Brain microvascular endothelial cell (primary cell): ENCODE measurements at regions not wholly inside any gene's neighbourhood (a gene's known extent, or its start where the extent isn't known, plus 50 kb on each side); places are given as distances from the start of the nearest gene placed in this dataset.

ENCODE experiments used
- DNase-seq: peaks from one replicate; pipeline ENCODE4 v3.0.0-alpha.2; 2020
- H3K27ac ChIP-seq: fragments of 250-450 bp; sonication (Bioruptor Pico); 2 replicates; pipeline ENCODE4 v1.5.1; 2020; ENCODE audit warnings: mild to moderate bottlenecking, moderate library complexity
- H3K27me3 ChIP-seq: fragments of 250-450 bp; sonication (Bioruptor Pico); replicated peaks from 2 replicates; pipeline ENCODE4 v1.5.1; 2020; ENCODE audit warnings: mild to moderate bottlenecking
- H3K36me3 ChIP-seq: fragments of 250-450 bp; sonication (Bioruptor Pico); replicated peaks from 2 replicates; pipeline ENCODE4 v1.5.1; 2020; ENCODE audit warnings: mild to moderate bottlenecking
- H3K4me3 ChIP-seq: 2 replicates; pipeline ENCODE4 v1.5.1; 2011; ENCODE audit warnings: low read depth, mild to moderate bottlenecking, control low read depth, low read length, moderate library complexity
- CTCF ChIP-seq: IDR thresholded peaks from 2 replicates; pipeline ENCODE4 v1.5.1; 2011; ENCODE audit warnings: low read depth, mild to moderate bottlenecking, moderate library complexity, low read length, control low read depth, inconsistent platforms; ENCODE audit errors: missing control alignments
- in situ Hi-C: cut with HindIII; loops from 2 replicates; pipeline ENCODE4 v1.10.0; 2017; ENCODE audit warnings: low sequenced_read_pairs, low pct_ligation_motif_present

DNA sequence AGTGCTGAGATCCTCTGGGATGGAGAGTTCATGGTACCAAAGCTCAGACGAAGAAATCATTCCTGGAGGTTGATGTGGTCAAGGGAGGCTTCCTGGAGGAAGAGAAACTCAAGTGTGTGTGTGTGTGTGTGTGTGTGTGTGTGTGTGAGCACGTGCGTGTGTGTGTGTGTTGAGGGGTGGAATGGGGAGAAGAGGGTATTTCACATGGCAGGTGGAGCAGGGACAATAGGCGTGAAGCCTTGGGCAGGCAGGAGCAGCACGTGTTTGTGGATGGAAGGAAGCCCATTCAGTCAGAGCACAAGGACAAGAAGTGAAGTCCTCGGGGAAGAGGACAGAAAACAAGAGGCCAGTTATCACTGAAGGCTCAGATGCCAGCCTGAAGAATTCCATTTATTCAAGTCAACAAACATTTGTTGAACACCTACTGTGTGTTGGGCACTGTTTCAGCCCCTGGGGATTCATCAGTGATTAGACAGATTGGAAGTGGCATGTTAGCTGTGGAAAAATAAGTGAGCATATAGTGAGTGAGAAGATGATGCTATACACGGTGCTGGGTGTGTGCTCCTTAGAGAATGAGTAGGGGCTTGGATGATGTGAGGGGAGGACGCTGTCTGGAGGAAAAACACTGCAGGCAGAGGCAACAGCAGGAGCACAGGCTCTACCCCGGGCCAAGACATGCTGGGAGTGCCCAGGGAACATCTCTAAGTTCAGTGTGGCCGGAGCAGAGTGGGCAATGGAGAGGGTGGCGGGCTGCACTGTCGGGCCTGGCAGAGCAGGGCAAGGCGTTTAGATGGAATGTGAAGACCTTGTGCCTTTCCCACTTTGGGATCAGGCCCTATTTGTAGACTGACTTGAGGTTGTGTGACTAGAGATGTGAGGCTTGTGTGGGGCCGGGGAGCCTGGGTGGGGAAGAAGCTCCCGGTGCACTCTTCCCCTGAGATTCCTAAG is 267.1 kb downstream of the CBLN1 start:
- no peak overlapping the region for H3K27ac ChIP-seq
- no peaks in the 10 kb centered on the region for H3K36me3 ChIP-seq
- H3K4me3 ChIP-seq = no peak overlapping the region
- no peak for TF ChIP-seq CTCF
- DNase-seq = no peak
- no peaks in the 10 kb centered on the region for H3K27me3 ChIP-seq
- in situ Hi-C loops = no loop called here

DNA sequence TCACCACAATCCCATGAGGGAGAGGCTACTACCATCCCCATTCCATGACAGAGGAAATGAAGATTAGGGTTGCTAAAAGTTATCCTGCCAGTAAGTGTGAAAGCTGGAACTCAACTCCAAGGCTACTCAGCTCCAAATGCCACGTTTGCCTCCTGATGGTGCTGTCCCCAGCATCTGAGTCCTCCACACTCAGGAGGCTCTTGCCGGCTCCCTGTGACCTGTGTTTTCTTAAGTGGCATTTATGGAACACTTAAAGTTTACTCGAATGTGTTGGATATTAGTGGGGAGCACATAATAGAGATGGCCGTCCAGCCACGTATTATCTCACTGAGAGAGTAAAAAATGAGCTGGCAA is 267.9 kb downstream of the CBLN1 start:
- Histone ChIP-seq H3K4me3 (no peak overlapping the region), H3K27me3 (no peaks in the 10 kb centered on the region), H3K27ac (no peak overlapping the region), H3K36me3 (no peaks in the 10 kb centered on the region)
- in situ Hi-C loops = no loop called here
- no peak for TF ChIP-seq CTCF
- DNase-seq = no peak

- no peaks in the 10 kb centered on the region for H3K27me3 ChIP-seq
- no peak for DNase-seq
- no peak overlapping the region for H3K4me3 ChIP-seq
- in situ Hi-C loops = no loop called here
- H3K27ac ChIP-seq = no peak overlapping the region
- no peaks in the 10 kb centered on the region for H3K36me3 ChIP-seq
- TF ChIP-seq CTCF = no peak
Measured at GRCh38 chr16:49012961-49013726, 268.5 kb downstream of the CBLN1 start.

DNA sequence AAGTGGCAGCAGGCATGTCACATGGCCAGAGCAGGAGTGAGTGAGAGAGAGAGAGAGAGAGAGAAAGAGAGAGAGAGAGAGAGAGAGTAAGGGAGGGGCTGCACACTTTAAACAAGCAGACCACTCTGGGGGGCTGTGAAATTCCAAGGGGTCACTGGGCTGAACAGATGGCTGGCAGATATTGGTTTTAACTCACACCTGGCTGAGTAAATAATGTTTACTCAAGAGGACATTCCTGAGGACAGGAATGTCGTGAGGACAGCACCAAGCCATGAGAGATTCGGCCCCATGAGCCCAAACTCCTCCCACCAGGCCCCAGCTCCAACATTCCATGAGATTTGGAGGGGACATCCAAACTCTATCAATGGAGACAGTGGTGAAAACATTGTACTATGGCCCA is 269.7 kb downstream of the CBLN1 start:
- H3K27ac ChIP-seq = no peak overlapping the region
- H3K4me3 ChIP-seq = no peak overlapping the region
- no peak for DNase-seq
- no peaks in the 10 kb centered on the region for H3K36me3 ChIP-seq
- TF ChIP-seq CTCF = no peak
- in situ Hi-C loops = no loop called here
- no peaks in the 10 kb centered on the region for H3K27me3 ChIP-seq

DNA sequence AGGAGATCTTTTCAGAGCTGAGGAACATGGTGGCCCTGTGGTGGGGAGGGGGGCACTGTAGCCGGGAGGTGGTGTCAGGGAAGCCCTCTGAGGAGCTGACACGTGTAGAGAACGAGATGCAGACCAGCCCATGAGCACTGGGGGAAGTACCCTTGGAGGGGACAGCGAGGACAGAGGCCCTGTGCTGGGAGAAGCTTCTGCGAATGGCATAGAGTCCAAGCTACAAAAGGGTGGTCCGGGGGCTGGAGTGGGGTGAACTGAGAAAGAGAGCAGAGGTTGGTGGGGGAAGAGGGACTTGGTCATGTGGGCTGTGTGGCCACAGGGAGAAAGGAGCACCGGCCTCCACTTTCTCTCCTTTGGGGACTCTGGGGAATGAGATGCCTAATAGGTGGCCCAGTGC is 270.8 kb downstream of the CBLN1 start:
- no peak for DNase-seq
- in situ Hi-C loops = no loop called here
- H3K36me3 ChIP-seq = no peaks in the 10 kb centered on the region
- H3K27me3 ChIP-seq = no peaks in the 10 kb centered on the region
- H3K4me3 ChIP-seq = no peak overlapping the region
- TF ChIP-seq CTCF = no peak
- no peak overlapping the region for H3K27ac ChIP-seq
